ENCODE measurements at regions not wholly inside any gene's neighbourhood (a gene's known extent, or its start where the extent isn't known, plus 50 kb on each side); places are given as distances from the start of the nearest gene placed in this dataset.

- TF ChIP-seq EZH2 (IDR thresholded peaks at IDR 0.05; ENCODE audit: borderline replicate concordance, low read depth, low read length, poor library complexity, severe bottlenecking), result no peak
- TF ChIP-seq CTCF (conservative IDR thresholded peaks at IDR 0.05; ENCODE audit: low read depth, low read length), result no peak
- H3K36me3 ChIP-seq (ENCODE audit: insufficient read depth, low read length, poor library complexity, severe bottlenecking), result no peaks in the 10 kb centered on the region
- intact Hi-C loops (cut with micrococcal nuclease; ENCODE audit: unreplicated experiment), result no loop called here
- H3K4me1 ChIP-seq (ENCODE audit: insufficient read depth, low read length, poor library complexity, severe bottlenecking), result no peaks in the 10 kb centered on the region
- H3K4me3 ChIP-seq (ENCODE audit: low read depth, low read length, poor library complexity, severe bottlenecking), result no peak overlapping the region
- DNase-seq (ENCODE audit: low spot score), result no peak
- ChIA-PET POLR2A (ENCODE audit: low non-redundant PET) (no interaction called here), CTCF (no interaction called here)
- H3K9me3 ChIP-seq (ENCODE audit: low read depth, low read length, poor library complexity, severe bottlenecking), result peaks cover 20% of the 10 kb centered on the region
- no peak overlapping the region for H3K27ac ChIP-seq (ENCODE audit: low read depth, low read length, poor library complexity, severe bottlenecking)
- no peaks in the 10 kb centered on the region for H3K27me3 ChIP-seq (replicated peaks; ENCODE audit: insufficient read depth, low read depth, low read length, poor library complexity)
- BruUV-seq (replicated peaks), result no TSS peak
These were observed 719.0 kb downstream of the KCNJ18 start for GRCh38 chr17:22411185-22411784.

- no peak for DNase-seq (ENCODE audit: low spot score)
- TF ChIP-seq CTCF (conservative IDR thresholded peaks at IDR 0.05; ENCODE audit: low read depth, low read length) (no peak), EZH2 (IDR thresholded peaks at IDR 0.05; ENCODE audit: borderline replicate concordance, low read depth, low read length, poor library complexity, severe bottlenecking) (no peak)
- H3K4me3 ChIP-seq (ENCODE audit: low read depth, low read length, poor library complexity, severe bottlenecking), result no peak overlapping the region
- H3K27me3 ChIP-seq (replicated peaks; ENCODE audit: insufficient read depth, low read depth, low read length, poor library complexity), result no peaks in the 10 kb centered on the region
- BruUV-seq (replicated peaks), result no TSS peak
- intact Hi-C loops (cut with micrococcal nuclease; ENCODE audit: unreplicated experiment), result no loop called here
- peaks cover 12% of the 10 kb centered on the region for H3K9me3 ChIP-seq (ENCODE audit: low read depth, low read length, poor library complexity, severe bottlenecking)
- H3K36me3 ChIP-seq (ENCODE audit: insufficient read depth, low read length, poor library complexity, severe bottlenecking), result no peaks in the 10 kb centered on the region
- ChIA-PET POLR2A (ENCODE audit: low non-redundant PET) (no interaction called here), CTCF (no interaction called here)
- H3K4me1 ChIP-seq (ENCODE audit: insufficient read depth, low read length, poor library complexity, severe bottlenecking), result no peaks in the 10 kb centered on the region
- H3K27ac ChIP-seq (ENCODE audit: low read depth, low read length, poor library complexity, severe bottlenecking), result no peak overlapping the region
These were observed 743.1 kb downstream of the KCNJ18 start for GRCh38 chr17:22435231-22435974.

GRCh38 chr17:22441776-22442175, 749.5 kb downstream of the KCNJ18 start:
- DNase-seq (ENCODE audit: low spot score), result no peak
- Histone ChIP-seq H3K36me3 (ENCODE audit: insufficient read depth, low read length, poor library complexity, severe bottlenecking) (no peaks in the 10 kb centered on the region), H3K4me3 (ENCODE audit: low read depth, low read length, poor library complexity, severe bottlenecking) (no peak overlapping the region), H3K9me3 (ENCODE audit: low read depth, low read length, poor library complexity, severe bottlenecking) (peaks cover 8% of the 10 kb centered on the region), H3K27ac (ENCODE audit: low read depth, low read length, poor library complexity, severe bottlenecking) (no peak overlapping the region), H3K27me3 (replicated peaks; ENCODE audit: insufficient read depth, low read depth, low read length, poor library complexity) (no peaks in the 10 kb centered on the region), H3K4me1 (ENCODE audit: insufficient read depth, low read length, poor library complexity, severe bottlenecking) (no peaks in the 10 kb centered on the region)
- ChIA-PET CTCF (interaction anchor here (0.6 kb wide), 1 partner anchor 254 kb away, joined by 3 read pairs; no protein-coding TSS in a partner anchor), POLR2A (ENCODE audit: low non-redundant PET) (no interaction called here)
- intact Hi-C loops (cut with micrococcal nuclease; ENCODE audit: unreplicated experiment), result no loop called here
- no peak for TF ChIP-seq EZH2 (IDR thresholded peaks at IDR 0.05; ENCODE audit: borderline replicate concordance, low read depth, low read length, poor library complexity, severe bottlenecking)
- no peak for TF ChIP-seq CTCF (conservative IDR thresholded peaks at IDR 0.05; ENCODE audit: low read depth, low read length)
- no TSS peak for BruUV-seq (replicated peaks)

Measured in A673 (cell line).